HG03135 (cell line): ENCODE measurements at regions not wholly inside any gene's neighbourhood (a gene's known extent, or its start where the extent isn't known, plus 50 kb on each side); places are given as distances from the start of the nearest gene placed in this dataset.

Experiments
- ATAC-seq: cut with Tn5 transposase; IDR thresholded peaks from one replicate; pipeline ENCODE4 v1.9.1; 2021; ENCODE audit warnings: mild to moderate bottlenecking, moderate library complexity; ENCODE audit not compliant: unreplicated experiment

- no peak for ATAC-seq
Measured at GRCh38 chr3:72109327-72110259, 324.6 kb upstream of the PROK2 start.

- no peak for ATAC-seq
Measured at GRCh38 chr3:72105306-72105705, 320.4 kb upstream of the PROK2 start.

- peak; percentile 71 for ATAC-seq
Measured at GRCh38 chr3:72102112-72102616, 317.2 kb upstream of the PROK2 start.

GRCh38 chr3:72101494-72101893 is 316.5 kb upstream of the PROK2 start:
- ATAC-seq: no peak

- peak; percentile 43 for ATAC-seq
Measured at GRCh38 chr3:72100601-72101187, 315.7 kb upstream of the PROK2 start.

GRCh38 chr3:72100080-72100511 is 315.1 kb upstream of the PROK2 start:
- ATAC-seq: no peak

GRCh38 chr3:72099326-72100079 is 314.6 kb upstream of the PROK2 start:
- ATAC-seq: no peak

GRCh38 chr3:72097053-72097452 is 312.1 kb upstream of the PROK2 start:
- ATAC-seq: no peak

GRCh38 chr3:72095521-72095920 is 310.6 kb upstream of the PROK2 start:
- ATAC-seq: no peak

- no peak for ATAC-seq
Measured at GRCh38 chr3:72093992-72094334, 309.0 kb upstream of the PROK2 start.

GRCh38 chr3:72093270-72093991 is 308.5 kb upstream of the PROK2 start:
- ATAC-seq: no peak

- no peak for ATAC-seq
Measured at GRCh38 chr3:72092778-72093177, 307.8 kb upstream of the PROK2 start.

- ATAC-seq: no peak
Measured at GRCh38 chr3:72088486-72089025, 303.6 kb upstream of the PROK2 start.

- no peak for ATAC-seq
Measured at GRCh38 chr3:72087420-72087819, 302.5 kb upstream of the PROK2 start.

- ATAC-seq: no peak
Measured at GRCh38 chr3:72086743-72087087, 301.8 kb upstream of the PROK2 start.

- no peak for ATAC-seq
Measured at GRCh38 chr3:72086042-72086742, 301.2 kb upstream of the PROK2 start.

GRCh38 chr3:72085036-72085435 is 300.1 kb upstream of the PROK2 start:
- no peak for ATAC-seq

GRCh38 chr3:72082776-72083462 is 298.0 kb upstream of the PROK2 start:
- ATAC-seq: no peak

GRCh38 chr3:72082186-72082715 is 297.3 kb upstream of the PROK2 start:
- ATAC-seq: peak; percentile 63
